Fibroblast of mammary gland (primary cell): ENCODE measurements at regions not wholly inside any gene's neighbourhood (a gene's known extent, or its start where the extent isn't known, plus 50 kb on each side); places are given as distances from the start of the nearest gene placed in this dataset.

Experiments used
- DNase-seq: peaks from one replicate; pipeline ENCODE4 v3.0.0-alpha.2; 2010; ENCODE audit warnings: low read depth
- H3K4me3 ChIP-seq: 2 replicates; pipeline ENCODE4 v1.5.1; 2011; ENCODE audit warnings: low read depth, mild to moderate bottlenecking, low read length, moderate library complexity; ENCODE audit not compliant: control insufficient read depth
- TF ChIP-seq, protein P1 (sequence below): conservative IDR thresholded peaks from 2 replicates; pipeline ENCODE4 v1.5.1; 2011; ENCODE audit warnings: low read depth, low read length, inconsistent platforms; ENCODE audit not compliant: control insufficient read depth, insufficient read depth

DNA sequence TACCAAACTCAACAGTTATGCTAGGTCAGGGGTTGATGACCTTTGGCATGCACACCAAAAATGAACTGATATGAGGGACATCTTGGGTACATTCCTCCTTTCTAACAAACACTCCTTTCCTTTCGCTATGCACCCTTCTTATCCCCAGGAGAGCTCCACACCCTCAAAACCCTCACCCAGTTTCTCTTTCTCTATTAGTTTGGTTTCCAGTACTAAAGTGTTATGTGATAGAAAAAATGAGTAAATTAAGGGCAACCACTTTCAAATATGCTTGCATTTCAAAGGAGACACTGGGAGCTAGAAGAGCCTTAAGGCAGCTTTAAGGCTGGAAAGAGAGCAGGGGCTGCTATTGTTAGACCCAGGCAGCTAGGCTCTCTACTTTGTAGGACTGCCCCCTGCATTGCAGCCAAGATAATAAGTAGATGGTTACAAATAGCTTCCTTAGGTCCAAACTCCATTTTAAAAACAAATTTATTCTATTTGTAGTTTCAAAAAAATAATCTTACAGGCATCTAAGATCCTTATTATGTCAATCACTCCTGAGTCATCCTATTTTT, 244.3 kb downstream of the ZIC1 start:
- H3K4me3 ChIP-seq = no peak overlapping the region
- no peak for DNase-seq
- TF ChIP-seq, protein P1, sequence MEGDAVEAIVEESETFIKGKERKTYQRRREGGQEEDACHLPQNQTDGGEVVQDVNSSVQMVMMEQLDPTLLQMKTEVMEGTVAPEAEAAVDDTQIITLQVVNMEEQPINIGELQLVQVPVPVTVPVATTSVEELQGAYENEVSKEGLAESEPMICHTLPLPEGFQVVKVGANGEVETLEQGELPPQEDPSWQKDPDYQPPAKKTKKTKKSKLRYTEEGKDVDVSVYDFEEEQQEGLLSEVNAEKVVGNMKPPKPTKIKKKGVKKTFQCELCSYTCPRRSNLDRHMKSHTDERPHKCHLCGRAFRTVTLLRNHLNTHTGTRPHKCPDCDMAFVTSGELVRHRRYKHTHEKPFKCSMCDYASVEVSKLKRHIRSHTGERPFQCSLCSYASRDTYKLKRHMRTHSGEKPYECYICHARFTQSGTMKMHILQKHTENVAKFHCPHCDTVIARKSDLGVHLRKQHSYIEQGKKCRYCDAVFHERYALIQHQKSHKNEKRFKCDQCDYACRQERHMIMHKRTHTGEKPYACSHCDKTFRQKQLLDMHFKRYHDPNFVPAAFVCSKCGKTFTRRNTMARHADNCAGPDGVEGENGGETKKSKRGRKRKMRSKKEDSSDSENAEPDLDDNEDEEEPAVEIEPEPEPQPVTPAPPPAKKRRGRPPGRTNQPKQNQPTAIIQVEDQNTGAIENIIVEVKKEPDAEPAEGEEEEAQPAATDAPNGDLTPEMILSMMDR = no peak

DNA sequence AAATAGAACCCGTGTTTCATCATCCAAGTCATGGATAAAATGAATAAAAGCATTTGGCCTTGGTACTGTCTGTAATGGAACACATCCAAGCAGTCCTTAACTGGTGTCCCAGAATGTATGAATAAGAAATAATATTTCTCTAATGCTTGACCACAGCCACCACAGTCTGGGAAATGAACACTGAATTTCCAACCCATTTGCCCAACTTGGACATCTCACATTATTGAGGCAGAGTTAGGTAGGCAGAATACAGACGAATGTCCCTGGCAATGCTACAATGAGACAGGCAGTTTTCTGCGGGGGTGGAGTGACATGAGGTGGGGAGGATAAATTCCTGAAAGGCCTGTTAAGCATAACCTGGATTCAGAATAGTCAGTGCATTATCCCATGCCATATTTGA, 245.7 kb downstream of the ZIC1 start:
- TF ChIP-seq, protein P1 = no peak
- DNase-seq = peak; percentile 54
- no peak overlapping the region for H3K4me3 ChIP-seq

DNA sequence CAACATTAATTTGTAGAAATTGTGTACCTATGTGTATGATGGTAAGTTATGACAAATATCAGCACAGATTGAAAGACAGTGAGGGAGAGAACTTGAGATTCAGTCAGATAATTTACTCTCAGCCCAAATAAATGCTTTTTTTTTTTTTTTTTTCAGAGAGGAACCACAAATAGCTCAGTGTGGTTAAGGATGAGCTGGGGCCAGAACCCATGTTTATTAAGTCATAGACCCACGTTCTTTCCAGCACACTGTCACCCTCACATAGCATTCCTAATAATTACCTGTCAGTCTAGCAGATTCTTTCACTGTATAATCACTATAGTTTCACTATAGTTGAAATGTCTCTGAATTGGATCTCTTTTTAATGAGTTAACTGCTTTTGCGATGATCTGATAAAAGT, 246.1 kb downstream of the ZIC1 start:
- no peak overlapping the region for H3K4me3 ChIP-seq
- TF ChIP-seq, protein P1 = no peak
- DNase-seq = peak; percentile 56

DNA sequence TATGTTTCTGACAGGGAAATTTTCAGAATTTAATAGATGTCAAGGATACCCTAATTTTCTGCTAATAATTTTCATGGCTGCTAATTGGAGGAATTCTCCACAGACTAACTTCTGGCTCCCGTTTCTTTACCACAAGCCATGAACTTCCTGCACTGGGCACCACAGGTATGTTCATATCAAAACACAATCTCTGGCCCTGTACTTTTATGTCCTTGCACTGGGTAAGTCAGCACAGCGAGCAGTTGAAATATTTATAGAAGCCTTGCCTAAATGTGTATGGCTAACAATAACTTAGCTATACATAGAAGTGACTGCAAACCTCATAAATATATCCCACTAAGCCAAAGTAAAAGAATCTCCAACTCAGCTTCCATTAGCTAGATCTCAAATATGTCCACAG, 246.9 kb downstream of the ZIC1 start:
- TF ChIP-seq, protein P1 = no peak
- H3K4me3 ChIP-seq = no peak overlapping the region
- DNase-seq = no peak

DNA sequence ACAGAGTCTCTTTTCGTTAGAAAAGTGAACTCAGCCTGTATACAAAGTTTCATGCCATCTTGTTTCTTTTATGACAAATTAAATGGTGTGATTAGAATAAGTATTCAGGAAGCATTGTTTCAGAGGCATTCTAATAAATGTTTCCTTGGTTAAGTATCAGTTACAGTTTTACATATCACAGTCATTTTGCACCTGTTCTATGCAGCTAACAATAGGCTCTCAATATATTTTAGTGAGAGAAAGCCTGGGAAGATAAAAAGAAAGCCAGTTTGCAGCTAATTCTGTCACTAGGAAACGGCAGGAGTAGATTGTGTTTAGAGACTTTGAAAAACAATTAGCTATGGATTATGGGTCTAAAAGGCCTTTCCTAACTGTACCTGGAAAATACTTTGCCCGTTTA, 252.8 kb downstream of the ZIC1 start:
- H3K4me3 ChIP-seq = no peak overlapping the region
- no peak for DNase-seq
- TF ChIP-seq, protein P1 = no peak

DNA sequence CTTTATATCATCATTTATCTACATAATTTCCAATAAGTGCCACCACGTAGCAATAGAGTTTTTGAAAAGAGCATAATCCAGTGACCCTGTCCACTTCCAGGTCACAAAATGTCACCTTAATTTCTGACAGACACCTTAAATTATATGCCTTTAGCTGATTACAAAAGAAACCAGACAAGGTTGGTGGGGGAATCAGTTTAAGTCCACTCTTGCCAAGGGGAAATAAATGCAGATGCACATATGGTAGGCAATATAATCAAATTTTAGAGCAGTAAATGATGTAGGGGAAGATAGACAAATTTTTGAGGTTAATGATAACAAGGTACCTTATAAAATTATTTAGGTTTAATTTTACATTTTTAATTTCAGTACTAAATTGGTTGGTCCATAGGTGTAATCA, 253.5 kb downstream of the ZIC1 start:
- H3K4me3 ChIP-seq = no peak overlapping the region
- TF ChIP-seq, protein P1 = no peak
- no peak for DNase-seq

DNA sequence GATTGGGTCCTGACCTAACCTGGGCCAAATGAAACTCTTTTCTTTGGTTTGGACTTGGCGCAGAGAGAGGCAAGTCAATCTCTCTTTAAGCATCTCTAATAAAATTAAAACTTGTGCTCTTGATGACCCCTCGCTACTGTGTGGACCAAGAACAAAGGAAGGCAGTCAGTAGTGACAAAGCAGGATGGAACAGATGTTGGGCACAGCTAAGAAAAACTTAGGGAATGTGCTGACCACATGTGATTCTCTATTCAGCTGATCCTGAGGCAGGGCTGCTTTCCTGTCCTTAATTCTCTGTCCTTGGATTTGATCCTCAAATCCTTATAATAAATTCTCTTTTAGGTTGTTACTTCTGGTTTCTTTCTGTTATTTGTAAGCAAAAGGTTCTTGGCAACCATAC, 259.9 kb downstream of the ZIC1 start:
- TF ChIP-seq, protein P1 = no peak
- no peak for DNase-seq
- H3K4me3 ChIP-seq = no peak overlapping the region
